ENCODE measurements at regions not wholly inside any gene's neighbourhood (a gene's known extent, or its start where the extent isn't known, plus 50 kb on each side); places are given as distances from the start of the nearest gene placed in this dataset.

- DNase-seq (ENCODE audit: low spot score) (no peak), ATAC-seq (ENCODE audit: low FRiP score) (no peak)
- no peak for TF ChIP-seq CTCF (IDR thresholded peaks at IDR 0.05)
Observed at GRCh38 chr10:18760836-18761235, 101.6 kb downstream of the ARL5B start.

- no peak for TF ChIP-seq CTCF (IDR thresholded peaks at IDR 0.05)
- ATAC-seq (ENCODE audit: low FRiP score): no peak
- no peak for DNase-seq (ENCODE audit: low spot score)
Observed at GRCh38 chr10:18767981-18768380, 108.8 kb downstream of the ARL5B start.

GRCh38 chr10:18773180-18773579 is 113.9 kb downstream of the ARL5B start:
- DNase-seq (ENCODE audit: low spot score): no peak
- no peak for ATAC-seq (ENCODE audit: low FRiP score)
- no peak for TF ChIP-seq CTCF (IDR thresholded peaks at IDR 0.05)

GRCh38 chr10:18777258-18777657 is 118.0 kb downstream of the ARL5B start:
- ATAC-seq (ENCODE audit: low FRiP score) (no peak), DNase-seq (ENCODE audit: low spot score) (no peak)
- no peak for TF ChIP-seq CTCF (IDR thresholded peaks at IDR 0.05)

GRCh38 chr10:18786478-18786877 is 127.2 kb downstream of the ARL5B start:
- no peak for TF ChIP-seq CTCF (IDR thresholded peaks at IDR 0.05)
- DNase-seq (ENCODE audit: low spot score): no peak
- ATAC-seq (ENCODE audit: low FRiP score): no peak

- TF ChIP-seq CTCF (IDR thresholded peaks at IDR 0.05): no peak
- no peak for ATAC-seq (ENCODE audit: low FRiP score)
- no peak for DNase-seq (ENCODE audit: low spot score)
Observed at GRCh38 chr10:18793951-18794350, 134.7 kb downstream of the ARL5B start.

- DNase-seq (ENCODE audit: low spot score) (no peak), ATAC-seq (ENCODE audit: low FRiP score) (no peak)
- TF ChIP-seq CTCF (IDR thresholded peaks at IDR 0.05): no peak
Observed at GRCh38 chr10:18795549-18795948, 136.3 kb downstream of the ARL5B start.

Data from omental fat pad (tissue), 3 donors.